COR-L47 (cell line): ENCODE measurements at regions not wholly inside any gene's neighbourhood (a gene's known extent, or its start where the extent isn't known, plus 50 kb on each side); places are given as distances from the start of the nearest gene placed in this dataset.

Experiments
- DNase-seq: peaks from one replicate; lab custom pipeline; 2025; lab: John Stamatoyannopoulos, UW

DNA sequence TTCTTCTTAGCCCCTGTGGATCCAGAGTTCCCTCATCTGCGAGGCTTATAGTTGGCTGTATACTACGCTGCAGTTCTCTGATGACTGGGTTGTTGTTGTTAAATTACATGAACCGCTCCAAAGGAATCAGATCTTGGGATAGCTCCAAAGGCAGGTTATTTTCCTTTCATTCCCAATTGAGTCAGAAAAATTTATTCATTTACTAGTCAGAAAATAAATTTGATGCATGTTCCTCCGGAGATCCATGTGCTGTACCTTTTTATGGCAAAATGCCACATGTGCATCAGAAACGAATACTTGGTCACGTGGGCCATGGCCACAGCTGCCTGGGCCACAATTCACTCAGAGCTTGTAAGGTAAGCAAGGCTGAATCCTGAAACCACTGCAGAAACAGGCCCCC lies 304.0 kb downstream of the NR2F1-AS1 start:
- DNase-seq, result no peak

DNA sequence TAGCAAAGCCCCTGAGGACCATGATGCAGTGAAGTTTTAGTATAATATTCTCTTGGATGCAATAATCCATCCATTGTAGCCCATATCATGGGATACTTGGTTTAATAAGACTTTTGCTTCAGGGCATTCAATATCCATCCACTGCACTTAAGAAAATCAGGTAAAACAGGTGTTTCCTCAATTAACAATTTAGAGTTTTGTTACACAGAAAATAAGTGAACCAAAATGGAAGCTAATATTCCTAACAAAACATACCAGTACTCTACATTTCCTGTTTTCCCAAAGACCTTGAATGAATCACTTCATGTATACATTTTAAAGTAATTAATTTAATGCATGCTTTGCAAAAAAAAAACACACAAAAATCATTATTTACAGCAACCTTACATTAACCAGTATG lies 305.6 kb downstream of the NR2F1-AS1 start:
- no peak for DNase-seq

DNA sequence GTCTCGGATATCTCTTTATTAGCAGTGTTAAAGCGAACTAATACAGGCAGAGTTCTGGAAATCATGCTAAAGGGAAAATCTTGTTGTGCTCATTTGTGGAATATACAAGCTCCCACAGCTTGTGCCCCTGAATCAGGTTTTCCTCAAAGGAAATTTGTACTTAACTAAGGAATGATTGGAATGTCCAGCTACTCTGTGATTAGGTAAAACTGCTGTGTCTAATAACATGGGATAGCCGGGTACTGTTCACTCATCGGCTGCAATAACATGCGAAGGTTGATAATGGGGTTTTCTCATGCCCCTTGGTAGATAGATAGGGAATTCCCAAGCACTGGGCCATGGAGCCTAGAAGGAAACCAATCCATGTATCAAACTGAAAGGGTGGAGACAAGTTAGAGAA lies 306.7 kb downstream of the NR2F1-AS1 start:
- no peak for DNase-seq

DNA sequence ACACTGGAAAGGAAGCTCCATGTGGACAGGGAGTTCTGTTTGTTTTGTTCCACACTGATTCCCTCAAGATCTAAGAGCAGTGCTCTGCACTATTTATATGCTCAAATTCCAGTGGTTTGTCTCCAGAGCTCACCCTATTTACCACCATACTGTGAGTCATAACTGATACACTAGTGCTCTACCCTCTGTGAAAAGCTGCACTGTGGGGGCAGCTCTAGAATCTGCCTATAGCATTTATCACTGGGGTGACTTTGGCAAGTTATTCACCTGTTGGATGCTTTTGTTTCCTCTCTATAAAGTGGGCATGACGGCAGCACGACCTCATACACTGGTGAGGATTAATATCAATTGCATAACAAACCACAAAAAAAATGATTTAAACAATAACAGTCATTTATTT lies 307.8 kb downstream of the NR2F1-AS1 start:
- no peak for DNase-seq

DNA sequence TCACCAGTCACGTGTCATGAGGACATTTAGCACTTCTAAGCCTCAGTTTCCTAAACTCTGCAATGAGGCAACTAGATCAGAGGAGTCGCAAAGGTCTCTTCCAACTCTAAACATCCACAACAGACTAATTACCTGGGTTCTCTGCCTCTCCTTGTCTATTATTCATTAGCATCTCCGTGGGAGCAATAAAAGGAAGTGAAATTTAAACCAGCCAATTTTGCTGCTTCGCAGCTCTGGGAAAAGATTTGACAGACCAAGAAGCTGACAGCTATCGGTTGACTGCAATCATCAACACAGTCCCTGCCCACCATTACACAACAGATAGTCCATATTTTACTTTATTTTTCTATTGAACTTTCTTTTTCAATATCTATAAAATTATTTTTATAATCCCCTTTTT lies 308.9 kb downstream of the NR2F1-AS1 start:
- no peak for DNase-seq

DNA sequence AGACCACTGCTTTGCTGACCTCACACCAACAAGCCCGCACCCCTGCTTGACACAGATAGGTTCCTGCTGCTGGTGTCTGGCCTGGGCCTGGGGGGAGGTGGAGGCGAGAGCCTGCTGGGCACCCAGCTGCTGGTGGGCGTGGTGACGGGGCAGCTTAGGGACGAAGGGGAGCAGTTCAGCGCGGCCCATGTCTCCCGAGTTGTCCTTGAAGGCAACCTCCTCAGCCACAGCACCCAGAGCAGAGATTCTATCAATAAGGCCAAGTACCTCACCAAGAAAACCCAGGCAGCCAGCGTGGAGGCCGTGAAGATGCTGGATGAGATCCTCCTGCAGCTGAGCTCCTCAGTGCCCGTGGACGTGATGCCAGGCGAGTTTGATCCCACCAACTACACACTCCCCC lies 313.3 kb downstream of the NR2F1-AS1 start:
- DNase-seq, result no peak

DNA sequence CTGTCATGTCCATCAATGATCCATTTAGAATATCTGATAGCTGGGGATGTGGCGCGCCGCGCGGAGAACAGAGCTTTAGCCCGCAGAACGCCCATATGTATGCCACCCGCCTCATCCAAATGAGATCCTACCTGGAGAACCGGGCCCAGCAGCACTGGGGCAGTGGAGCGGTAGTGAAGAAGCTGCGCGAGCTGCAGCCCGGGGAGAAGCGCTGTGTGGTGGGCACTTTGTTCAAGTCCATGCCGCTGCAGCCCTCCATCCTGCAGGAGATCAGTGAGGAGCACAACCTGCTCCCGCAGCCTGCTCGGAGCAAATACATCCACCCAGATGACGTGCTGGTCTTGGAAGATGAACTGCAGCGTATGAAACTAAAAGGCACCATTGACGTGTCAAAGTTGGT lies 313.7 kb downstream of the NR2F1-AS1 start:
- DNase-seq, result no peak

DNA sequence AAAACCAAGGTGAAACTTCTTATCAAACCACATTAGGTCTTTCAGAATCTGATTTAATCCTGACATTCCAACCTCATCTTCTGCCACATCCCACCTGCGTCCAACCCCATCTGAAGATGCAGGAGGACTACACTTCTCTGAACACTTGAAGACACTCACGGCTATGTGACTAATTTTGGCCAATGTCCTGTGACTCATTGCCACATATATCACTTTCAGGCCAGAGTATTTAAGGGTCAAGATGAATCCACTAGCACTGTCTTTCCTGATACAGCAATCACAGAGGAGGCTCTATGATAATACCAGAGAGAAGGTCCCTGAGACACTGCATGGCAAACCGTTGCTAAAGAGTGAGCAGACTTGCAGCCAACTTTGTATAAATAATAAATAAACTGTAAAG lies 323.4 kb downstream of the NR2F1-AS1 start:
- DNase-seq, result no peak

DNA sequence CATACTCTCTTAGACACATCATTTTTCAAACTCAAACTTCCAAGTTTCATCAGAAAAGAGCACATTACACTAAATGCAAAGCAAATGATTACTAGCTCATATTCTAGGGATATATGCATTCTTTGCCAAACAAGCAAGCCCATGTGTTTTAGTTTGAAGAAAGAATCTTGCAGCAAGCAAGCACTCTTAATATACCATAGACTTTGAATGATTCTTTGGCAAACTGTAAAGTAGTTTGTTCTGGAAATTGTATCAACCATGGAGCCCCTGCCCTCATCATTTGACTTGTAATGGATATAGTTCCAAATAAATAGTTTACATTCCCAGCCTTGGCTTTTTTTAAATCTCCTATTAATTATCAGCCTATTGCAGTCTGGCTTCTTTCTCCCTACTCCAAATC lies 325.2 kb downstream of the NR2F1-AS1 start:
- DNase-seq, result no peak

DNA sequence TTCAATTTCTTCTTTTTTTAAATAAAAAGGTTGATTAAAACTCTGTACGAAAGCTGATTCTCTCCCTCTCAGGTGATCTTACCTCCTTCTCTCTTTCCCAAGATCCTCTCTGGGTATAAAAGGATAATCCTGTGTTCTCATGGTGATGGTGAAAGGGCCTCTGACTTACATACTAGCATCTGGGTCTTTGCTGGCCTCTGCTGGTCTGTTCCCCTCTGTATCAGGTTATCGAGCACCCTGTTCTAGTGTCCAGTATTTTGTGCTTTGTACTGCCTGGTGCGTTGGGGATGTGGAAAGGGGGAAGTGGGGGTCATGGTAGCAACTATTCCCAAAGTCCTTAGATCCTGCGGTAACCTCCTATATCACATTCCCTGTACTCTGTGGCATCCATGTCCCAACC lies 328.9 kb downstream of the NR2F1-AS1 start:
- no peak for DNase-seq

DNA sequence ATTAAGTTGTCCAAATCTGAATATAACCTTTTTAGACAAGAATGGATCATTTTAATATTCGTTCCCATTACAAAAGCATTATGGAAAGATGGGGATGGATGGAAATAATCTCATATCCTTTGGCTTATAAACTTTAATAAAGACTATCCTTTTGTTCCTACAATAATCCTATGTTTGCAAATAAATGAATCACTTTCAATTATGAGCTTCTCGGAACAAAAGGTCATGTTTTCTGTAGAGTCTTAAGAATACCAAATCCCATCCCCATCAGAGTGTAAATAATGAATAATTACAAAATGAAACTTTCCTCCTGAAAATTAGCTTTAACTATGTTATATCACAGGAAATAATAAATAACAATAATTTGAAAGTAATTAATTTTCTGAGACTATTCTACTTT lies 329.7 kb downstream of the NR2F1-AS1 start:
- DNase-seq, result no peak

DNA sequence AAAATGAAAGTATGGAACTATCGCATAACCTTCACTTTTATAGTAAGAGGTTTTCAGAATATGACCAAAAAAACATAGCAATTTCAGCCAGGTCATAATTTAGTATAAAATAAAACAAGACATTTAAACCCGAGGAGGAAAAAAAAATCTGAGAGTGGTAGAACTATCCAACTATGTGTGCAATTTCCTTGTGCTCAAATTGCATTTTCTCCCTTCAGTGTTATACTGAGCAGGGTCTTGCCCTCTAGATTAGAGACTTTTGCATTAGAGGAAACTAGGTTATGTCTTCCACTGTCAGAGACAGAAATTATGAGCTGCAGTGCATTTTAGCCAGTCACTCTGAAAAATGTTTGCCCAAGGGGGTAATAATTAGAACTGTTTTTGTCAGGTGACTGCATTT lies 330.6 kb downstream of the NR2F1-AS1 start:
- DNase-seq, result no peak

DNA sequence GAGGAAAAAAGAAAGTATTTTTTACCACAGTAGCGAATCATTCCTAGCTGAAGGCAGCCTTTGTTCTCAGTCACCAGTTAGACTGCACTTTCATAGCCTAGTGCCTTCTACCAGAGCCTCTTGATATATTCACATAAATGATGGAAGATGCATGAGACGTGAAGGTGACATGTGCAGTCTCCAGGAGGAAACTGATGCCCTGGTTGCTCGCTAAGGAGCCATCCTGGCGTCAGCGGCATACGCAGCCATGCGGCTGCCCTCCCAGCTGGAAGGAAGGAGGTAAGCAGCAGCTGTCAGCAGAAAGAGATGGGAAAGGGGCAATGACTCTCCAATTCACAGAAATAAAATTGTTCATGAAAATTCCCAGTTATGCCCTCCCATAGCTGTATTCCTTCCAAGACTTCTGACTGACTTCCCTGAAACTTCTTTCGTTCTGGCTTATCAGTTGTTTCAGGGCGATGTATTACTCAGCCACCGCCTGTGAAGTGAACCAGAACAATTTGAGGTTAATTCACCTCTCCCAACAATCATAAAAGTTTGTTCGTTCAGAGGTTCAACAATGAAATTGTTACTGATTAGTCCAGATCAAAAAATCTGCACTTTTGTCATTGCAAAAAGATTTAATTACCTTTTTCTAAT lies 331.2 kb downstream of the NR2F1-AS1 start:
- DNase-seq, result no peak

DNA sequence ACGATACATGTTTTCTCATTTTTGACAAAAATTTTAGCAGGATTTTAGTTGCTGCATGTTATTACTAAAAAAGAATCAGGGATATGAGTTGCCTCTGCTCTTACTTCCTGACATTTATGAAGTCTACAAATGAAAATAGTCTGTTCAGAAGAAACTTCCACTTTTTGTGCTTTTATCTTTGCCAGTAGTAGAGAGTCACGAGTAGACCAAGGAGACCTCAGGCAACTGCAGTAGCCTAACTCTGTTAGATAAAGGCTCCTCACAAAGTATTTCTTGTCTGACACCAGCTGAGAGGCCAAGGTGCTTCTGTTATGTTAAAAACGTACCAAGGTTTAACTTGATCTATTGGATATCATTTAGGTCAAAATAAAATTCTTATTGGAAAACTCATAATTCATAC lies 333.9 kb downstream of the NR2F1-AS1 start:
- DNase-seq, result no peak

DNA sequence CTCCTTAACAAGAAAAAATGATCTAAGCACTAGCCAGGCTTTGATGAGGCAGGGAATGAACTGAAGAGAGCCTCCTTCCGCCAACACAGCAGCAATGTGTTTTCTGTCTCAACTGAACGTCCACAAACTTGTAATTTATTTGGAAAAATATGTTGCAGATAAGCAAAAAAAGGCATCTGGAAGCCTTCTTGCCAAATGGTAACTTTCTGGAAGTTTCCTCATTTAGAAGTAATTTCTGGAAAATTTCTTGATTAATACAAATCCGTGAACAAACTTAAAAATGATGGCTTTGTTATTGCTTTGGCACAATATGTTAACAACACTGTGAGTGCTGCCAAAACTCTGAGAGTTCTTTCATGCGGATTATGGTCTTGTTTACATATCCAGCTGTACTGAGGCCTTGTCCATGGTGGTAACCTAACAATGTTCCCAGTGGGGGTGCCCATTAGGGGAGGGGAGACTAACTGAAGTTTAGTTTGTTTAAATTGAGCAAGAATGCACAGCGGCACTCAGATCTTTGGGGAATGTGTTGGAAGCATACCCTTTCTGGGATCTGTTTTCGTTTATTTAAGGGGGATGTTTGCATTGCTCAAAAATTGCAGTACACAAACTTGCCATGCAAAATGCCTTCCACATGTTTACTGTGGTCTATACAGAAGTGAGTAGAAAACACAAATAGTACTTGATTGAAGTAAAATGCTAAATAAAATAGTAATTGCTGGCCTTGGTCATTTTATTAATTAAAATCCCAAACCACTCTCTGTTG lies 334.7 kb downstream of the NR2F1-AS1 start:
- DNase-seq, result peak; percentile 93

DNA sequence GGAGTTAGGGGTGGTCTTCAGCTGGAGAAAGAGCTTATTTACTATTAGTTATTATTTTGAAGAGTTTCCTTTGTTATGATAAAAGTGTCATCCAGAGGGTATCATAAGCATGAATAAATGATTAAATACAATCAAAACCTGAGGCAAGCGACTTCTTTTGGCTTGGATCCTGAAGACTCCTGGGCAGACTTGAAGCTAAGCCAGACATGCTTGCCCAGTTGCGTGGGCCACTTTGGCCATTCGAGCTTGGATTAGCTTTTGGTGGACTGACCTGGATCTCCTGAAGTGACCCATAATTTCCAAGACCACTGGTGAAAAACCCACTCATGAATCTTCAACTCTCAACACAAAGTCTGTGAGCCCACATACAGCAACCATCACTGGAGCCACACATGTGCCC lies 335.8 kb downstream of the NR2F1-AS1 start:
- no peak for DNase-seq

DNA sequence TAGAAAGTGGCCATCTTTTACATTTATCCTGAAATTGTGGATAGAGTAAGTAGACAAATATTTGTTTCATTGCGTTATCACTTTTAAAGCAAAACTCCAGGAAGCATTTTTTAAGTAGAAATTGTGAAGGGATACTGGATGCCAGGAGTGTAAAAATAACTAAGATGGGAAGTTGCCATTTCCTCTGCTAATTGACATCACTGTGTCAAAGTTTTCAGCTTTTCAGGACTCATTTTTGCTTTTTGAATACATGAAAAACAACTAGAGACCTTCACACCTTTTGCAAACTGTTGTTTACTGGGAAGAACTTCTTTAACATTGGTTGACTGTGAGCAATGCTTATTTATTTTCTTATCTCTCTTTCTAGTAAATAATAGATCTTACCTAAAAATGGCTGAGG lies 337.5 kb downstream of the NR2F1-AS1 start:
- DNase-seq, result no peak

DNA sequence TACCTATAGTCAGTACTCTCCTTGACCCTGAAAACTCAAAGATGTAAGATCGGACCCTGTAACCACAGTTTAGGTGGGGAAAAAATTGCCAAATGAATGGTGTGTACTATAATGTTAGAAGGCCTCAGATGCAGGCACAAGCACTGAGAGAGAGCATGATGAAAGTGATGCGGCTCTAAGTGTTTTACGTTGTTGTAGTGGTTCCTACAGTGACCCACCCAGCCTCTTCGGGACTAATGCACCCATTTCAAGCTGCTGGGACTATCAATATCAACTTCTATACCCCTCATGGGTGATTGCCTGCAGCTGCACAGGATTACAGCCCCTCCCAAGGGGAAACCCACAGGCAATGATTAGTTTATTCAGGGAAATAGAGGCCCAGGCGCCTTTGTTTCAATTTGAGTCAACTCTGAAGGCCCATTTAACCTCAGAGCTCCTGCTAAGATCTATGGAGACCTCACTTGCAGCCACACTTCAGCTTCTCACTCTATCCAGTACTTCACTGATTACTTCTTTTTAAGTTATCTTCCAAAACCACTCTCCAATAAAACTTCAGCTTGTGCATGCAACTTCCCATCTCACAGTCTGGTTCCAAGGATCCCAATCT lies 340.7 kb downstream of the NR2F1-AS1 start:
- no peak for DNase-seq

DNA sequence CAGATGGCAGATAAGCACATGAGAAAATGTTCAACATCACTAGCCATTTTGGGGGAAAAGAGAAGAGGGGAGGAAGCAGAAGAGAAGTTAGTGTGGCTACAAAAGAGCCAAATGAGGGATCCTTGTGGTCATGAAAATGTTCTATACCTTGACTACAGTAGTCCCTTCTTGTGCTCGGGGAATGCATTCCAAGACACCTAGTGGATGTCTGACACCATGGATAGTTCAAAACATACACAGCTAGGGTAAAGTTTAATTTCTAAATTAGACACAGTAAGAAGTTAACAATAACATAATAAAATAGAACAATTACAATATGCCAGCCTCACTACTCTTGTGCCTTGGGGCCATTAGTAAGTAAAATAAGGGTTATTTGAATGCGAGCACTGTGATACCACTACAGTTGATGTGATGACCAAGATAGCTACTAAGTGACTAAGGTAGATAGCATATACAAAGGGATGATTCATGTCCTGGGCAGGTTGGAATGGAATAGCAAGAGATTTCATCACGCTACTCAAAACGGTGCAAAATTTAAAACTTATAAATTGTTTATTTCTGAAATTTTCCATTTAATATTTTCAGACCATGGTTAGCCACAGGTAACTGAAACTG lies 344.1 kb downstream of the NR2F1-AS1 start:
- no peak for DNase-seq

DNA sequence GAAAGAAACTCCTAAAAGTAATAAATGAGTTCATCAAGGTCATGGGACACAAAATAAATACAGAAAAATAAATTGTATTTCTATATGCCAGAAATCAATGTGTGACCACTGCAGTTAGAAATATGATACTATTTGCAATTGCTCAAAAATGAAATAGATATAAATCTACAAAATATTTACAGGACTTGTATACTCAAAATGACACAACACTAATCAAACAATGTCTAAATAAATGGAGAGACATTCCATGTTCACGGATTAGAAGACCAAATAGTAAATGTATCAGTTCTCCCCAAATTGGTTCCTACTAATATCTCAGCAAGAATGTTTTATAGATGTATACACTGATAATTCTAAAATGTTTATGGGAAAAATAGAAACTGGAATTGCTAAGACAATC lies 345.3 kb downstream of the NR2F1-AS1 start:
- DNase-seq, result no peak

DNA sequence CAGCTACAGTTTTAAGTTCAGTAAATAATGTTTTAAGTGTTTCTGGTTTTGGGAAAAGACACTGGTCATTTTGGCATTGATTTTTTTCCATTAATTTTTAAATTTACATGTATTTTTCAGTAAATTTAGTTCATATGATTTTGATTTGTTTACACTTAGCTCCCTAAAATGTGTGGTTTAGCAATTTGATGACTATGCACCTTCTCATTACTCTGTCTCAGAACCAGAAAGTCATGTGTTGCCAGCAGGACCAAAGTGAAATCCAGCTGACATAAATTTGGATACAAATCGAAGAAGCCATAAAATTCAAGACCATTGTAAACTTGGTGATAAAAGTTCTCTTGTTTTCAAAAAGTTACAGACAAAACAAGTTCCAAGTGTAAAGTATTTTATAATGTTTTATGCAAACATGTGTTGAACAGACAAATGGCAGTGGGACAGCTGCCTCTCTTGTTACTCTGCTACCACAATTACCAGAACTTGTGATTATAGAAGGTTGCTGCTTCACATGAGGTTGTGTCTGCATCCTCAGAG lies 354.8 kb downstream of the NR2F1-AS1 start:
- no peak for DNase-seq

DNA sequence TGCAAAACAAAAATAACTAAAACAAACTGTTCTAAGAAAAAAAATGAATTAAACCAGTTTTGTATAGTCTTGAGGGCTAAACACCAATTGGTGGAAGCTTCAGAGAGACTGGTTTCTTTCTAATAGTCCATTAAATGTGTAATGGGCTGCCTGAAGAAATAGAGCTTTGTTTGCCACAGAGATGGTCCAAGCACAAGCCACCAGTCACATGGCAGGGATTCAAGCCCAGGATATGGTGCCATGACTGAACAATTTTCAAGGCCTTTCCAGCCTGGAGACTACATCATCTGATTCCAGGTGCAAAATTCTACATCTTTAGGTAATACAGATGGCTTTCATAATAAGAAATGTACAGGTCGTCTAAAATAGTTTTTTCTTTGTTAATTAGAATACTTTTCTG lies 355.3 kb downstream of the NR2F1-AS1 start:
- no peak for DNase-seq

DNA sequence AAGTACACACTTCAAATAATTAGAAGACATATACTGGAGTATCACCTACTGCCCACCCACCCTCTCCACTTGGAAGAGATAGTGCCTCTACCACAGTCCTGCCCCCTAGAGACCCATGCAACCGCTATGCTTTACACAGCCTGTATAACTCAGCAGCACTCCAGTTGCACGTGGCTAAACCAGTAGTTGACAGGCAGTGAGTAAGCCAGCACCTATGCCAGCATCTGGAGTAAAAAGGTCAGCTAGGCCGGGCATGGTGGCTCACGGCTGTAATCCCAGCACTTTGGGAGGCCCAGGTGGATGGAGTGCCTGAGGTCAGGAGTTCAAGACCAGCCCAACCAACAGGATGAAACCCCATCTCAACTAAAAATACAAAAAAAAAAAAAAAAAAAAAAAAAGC lies 356.4 kb downstream of the NR2F1-AS1 start:
- no peak for DNase-seq
